GM13976 (cell line): ENCODE measurements at regions not wholly inside any gene's neighbourhood (a gene's known extent, or its start where the extent isn't known, plus 50 kb on each side); places are given as distances from the start of the nearest gene placed in this dataset.

Source experiments
- DNase-seq: peaks from one replicate; pipeline ENCODE4 v3.0.0; 2012; ENCODE audit warnings: low spot score
- in situ Hi-C: fragments of 300-500 bp; cut with MboI; formaldehyde crosslinking; loops from one replicate; pipeline ENCODE4 v1.12.0; 2022; ENCODE audit warnings: low sequenced_read_pairs, mixed read lengths, inconsistent platforms; ENCODE audit not compliant: unreplicated experiment
- TF ChIP-seq, protein P1 (sequence below): IDR thresholded peaks from 2 replicates; pipeline ENCODE4 v1.5.1; 2012; ENCODE audit warnings: borderline replicate concordance, mild to moderate bottlenecking; ENCODE audit not compliant: insufficient read depth; ENCODE audit errors: extremely low read depth, missing control alignments, control extremely low read depth

GRCh38 chr18:77524909-77525308 is 275.3 kb downstream of the GALR1 start:
- TF ChIP-seq, protein P1, sequence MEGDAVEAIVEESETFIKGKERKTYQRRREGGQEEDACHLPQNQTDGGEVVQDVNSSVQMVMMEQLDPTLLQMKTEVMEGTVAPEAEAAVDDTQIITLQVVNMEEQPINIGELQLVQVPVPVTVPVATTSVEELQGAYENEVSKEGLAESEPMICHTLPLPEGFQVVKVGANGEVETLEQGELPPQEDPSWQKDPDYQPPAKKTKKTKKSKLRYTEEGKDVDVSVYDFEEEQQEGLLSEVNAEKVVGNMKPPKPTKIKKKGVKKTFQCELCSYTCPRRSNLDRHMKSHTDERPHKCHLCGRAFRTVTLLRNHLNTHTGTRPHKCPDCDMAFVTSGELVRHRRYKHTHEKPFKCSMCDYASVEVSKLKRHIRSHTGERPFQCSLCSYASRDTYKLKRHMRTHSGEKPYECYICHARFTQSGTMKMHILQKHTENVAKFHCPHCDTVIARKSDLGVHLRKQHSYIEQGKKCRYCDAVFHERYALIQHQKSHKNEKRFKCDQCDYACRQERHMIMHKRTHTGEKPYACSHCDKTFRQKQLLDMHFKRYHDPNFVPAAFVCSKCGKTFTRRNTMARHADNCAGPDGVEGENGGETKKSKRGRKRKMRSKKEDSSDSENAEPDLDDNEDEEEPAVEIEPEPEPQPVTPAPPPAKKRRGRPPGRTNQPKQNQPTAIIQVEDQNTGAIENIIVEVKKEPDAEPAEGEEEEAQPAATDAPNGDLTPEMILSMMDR, result no peak
- in situ Hi-C loops, result no loop called here
- no peak for DNase-seq

- in situ Hi-C loops, result no loop called here
- no peak for DNase-seq
- TF ChIP-seq, protein P1, result no peak
Observed at GRCh38 chr18:77526962-77527361, 277.3 kb downstream of the GALR1 start.

GRCh38 chr18:77528872-77529271 is 279.2 kb downstream of the GALR1 start:
- in situ Hi-C loops, result no loop called here
- DNase-seq, result no peak
- TF ChIP-seq, protein P1, result no peak

- in situ Hi-C loops, result no loop called here
- DNase-seq, result no peak
- TF ChIP-seq, protein P1, result no peak
Observed at GRCh38 chr18:77529492-77530176, 280.0 kb downstream of the GALR1 start.

GRCh38 chr18:77530732-77531131 is 281.1 kb downstream of the GALR1 start:
- TF ChIP-seq, protein P1, result no peak
- no peak for DNase-seq
- in situ Hi-C loops, result no loop called here

DNA sequence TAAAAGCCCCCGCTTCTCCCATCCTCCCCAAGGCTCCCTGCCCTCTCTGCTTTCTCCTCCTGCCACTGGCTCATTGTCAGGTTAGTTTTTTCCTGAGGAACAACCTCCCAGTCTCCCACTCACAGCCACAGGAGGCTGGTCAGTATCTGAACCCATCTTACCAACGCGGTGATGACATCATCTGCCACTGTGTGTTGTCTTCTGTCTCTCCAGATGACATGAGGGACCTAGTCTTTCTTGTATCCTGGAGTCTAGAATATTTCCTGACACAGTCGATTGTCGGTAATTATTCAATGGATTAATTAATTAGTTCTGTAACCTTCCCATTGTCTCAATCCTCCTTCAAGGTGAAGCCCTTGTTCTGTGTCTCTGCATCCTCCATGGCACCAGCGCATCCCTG is 290.2 kb downstream of the GALR1 start:
- in situ Hi-C loops, result no loop called here
- TF ChIP-seq, protein P1, result no peak
- no peak for DNase-seq
